Aorta (tissue), 5 donors: ENCODE measurements at regions not wholly inside any gene's neighbourhood (a gene's known extent, or its start where the extent isn't known, plus 50 kb on each side); places are given as distances from the start of the nearest gene placed in this dataset.

Source experiments
- ATAC-seq: fragments of 200-7000 bp; cut with Tn5 transposase; one replicate; pipeline ENCODE4 v1.9.1; 2022; ENCODE audit warnings: moderate library complexity; ENCODE audit not compliant: low FRiP score
- DNase-seq, 2 donors: peaks; one replicate each; pipeline ENCODE4 v3.0.0-alpha.2; 2020
- H3K27ac ChIP-seq, 2 donors: one replicate each; pipeline ENCODE4 v1.5.1; 2013; ENCODE audit warnings: low read length in 2 of 2, mild to moderate bottlenecking in 2 of 2, moderate library complexity in 2 of 2, control low read depth in 1 of 2, inconsistent platforms in 1 of 2, low read depth in 1 of 2
- H3K27me3 ChIP-seq, 2 donors: one replicate each; pipeline ENCODE4 v1.6.1; 2013; ENCODE audit warnings: control low read depth in 1 of 2, low read length in 1 of 2, mild to moderate bottlenecking in 1 of 2, moderate library complexity in 1 of 2; ENCODE audit not compliant: insufficient read depth in 2 of 2, control insufficient read depth in 1 of 2
- H3K36me3 ChIP-seq, 2 donors: one replicate each; pipeline ENCODE4 v1.6.1; 2013; ENCODE audit warnings: control low read depth in 1 of 2, low read length in 1 of 2, mild to moderate bottlenecking in 1 of 2; ENCODE audit not compliant: insufficient read depth in 2 of 2, control insufficient read depth in 1 of 2
- H3K4me1 ChIP-seq, 2 donors: one replicate each; pipeline ENCODE4 v1.6.1; 2013; ENCODE audit warnings: low read length in 2 of 2, control low read depth in 1 of 2, mild to moderate bottlenecking in 1 of 2, moderate library complexity in 1 of 2; ENCODE audit not compliant: insufficient read depth in 2 of 2, control insufficient read depth in 1 of 2
- H3K4me3 ChIP-seq, 2 donors: one replicate each; pipeline ENCODE4 v1.5.1; 2013; ENCODE audit warnings: low read length in 2 of 2, control low read depth in 1 of 2, mild to moderate bottlenecking in 1 of 2
- H3K9me3 ChIP-seq: one replicate; pipeline ENCODE4 v1.6.1; 2013; ENCODE audit warnings: mild to moderate bottlenecking, low read length; ENCODE audit not compliant: control insufficient read depth
- WGBS, 2 donors: extraction: QIAGEN DNeasy Blood & Tissue Kit; methylation state at CpG; one replicate each; pipeline ENCODE4 v1.1.7; 2013; 5-methylcytosine and 5-hydroxymethylcytosine counted together
- intact Hi-C, 2 donors: fragments of 100-400 bp; cut with DNase I; formaldehyde crosslinking; loops; one replicate each; pipeline versions ENCODE4 v1.14.2 to v1.15.0; 2022
- donor health status: healthy with polysubstance abuse.
- donor health status: Bipolar disorder and iron deficiency.
- donor health status: DM: no; HTN: no; CAD: no.
- donor health status: DM: no; HTN: no; CAD: no.
- donor health status: DM: yes; HTN: yes; CAD: no.

- H3K4me1 ChIP-seq = no peaks in the 10 kb centered on the region
- no peaks in the 10 kb centered on the region for H3K27me3 ChIP-seq
- H3K27ac ChIP-seq = no peak overlapping the region
- H3K4me3 ChIP-seq = no peak overlapping the region
- WGBS, 2 donors = 42 to 47% methylated on average over 2 of the region's 2 CpGs
- H3K36me3 ChIP-seq = no peaks in the 10 kb centered on the region
- intact Hi-C loops = no loop called here
- no peak for ATAC-seq
- no peak for DNase-seq
- no peaks in the 10 kb centered on the region for H3K9me3 ChIP-seq
These were observed 248.6 kb upstream of the NECTIN3 start for GRCh38 chr3:110822971-110823370.

- 63 to 76% methylated on average over 3 of the region's 3 CpGs for WGBS, 2 donors
- DNase-seq (no peak), ATAC-seq (no peak)
- Histone ChIP-seq H3K27ac (no peak overlapping the region), H3K9me3 (peaks cover 1% of the 10 kb centered on the region), H3K36me3 (no peaks in the 10 kb centered on the region), H3K4me3 (no peak overlapping the region), H3K4me1 (no peaks in the 10 kb centered on the region), H3K27me3 (no peaks in the 10 kb centered on the region)
- intact Hi-C loops = no loop called here
These were observed 224.6 kb upstream of the NECTIN3 start for GRCh38 chr3:110846971-110847370.

GRCh38 chr3:110849064-110849463 lies 222.6 kb upstream of the NECTIN3 start:
- WGBS, 2 donors = 64 to 77% methylated on average over 2 of the region's 2 CpGs
- no peak for ATAC-seq
- Histone ChIP-seq H3K36me3 (no peaks in the 10 kb centered on the region), H3K9me3 (peaks cover 1% of the 10 kb centered on the region), H3K4me3 (no peak overlapping the region), H3K4me1 (no peaks in the 10 kb centered on the region), H3K27ac (no peak overlapping the region), H3K27me3 (no peaks in the 10 kb centered on the region)
- no peak for DNase-seq
- intact Hi-C loops = no loop called here

GRCh38 chr3:110851736-110852135 lies 219.9 kb upstream of the NECTIN3 start:
- Histone ChIP-seq H3K4me1 (no peaks in the 10 kb centered on the region), H3K9me3 (no peaks in the 10 kb centered on the region), H3K27ac (no peak overlapping the region), H3K27me3 (no peaks in the 10 kb centered on the region), H3K36me3 (no peaks in the 10 kb centered on the region), H3K4me3 (no peak overlapping the region)
- ATAC-seq (no peak), DNase-seq (no peak)
- intact Hi-C loops = no loop called here

DNA sequence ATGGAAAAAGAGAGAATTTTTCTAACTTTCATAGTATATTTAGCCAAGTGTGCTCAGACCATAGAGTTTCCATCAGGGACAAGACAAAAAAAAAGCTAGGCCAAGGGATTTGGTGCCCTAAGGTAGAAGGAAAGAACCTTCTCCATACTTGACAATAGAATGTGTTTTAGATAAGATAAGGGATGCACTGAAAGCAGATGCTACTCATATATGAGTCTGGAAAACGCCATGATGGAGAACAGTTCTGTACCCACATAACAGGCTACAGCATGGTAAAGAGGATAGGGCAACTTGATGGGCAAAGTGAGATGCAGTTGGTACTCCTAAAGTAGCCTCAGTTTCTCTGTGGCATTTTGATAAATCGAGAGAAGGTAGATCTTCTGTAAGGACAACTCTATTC lies 216.4 kb upstream of the NECTIN3 start:
- 76% methylated on average over 2 of the region's 2 CpGs for WGBS, 2 donors
- Histone ChIP-seq H3K27ac (no peak overlapping the region), H3K4me3 (no peak overlapping the region), H3K4me1 (no peaks in the 10 kb centered on the region), H3K36me3 (no peaks in the 10 kb centered on the region), H3K27me3 (no peaks in the 10 kb centered on the region), H3K9me3 (no peaks in the 10 kb centered on the region)
- intact Hi-C loops = no loop called here
- no peak for DNase-seq
- ATAC-seq = no peak

GRCh38 chr3:110856916-110857315 lies 214.7 kb upstream of the NECTIN3 start:
- Histone ChIP-seq H3K36me3 (no peaks in the 10 kb centered on the region), H3K9me3 (no peaks in the 10 kb centered on the region), H3K27me3 (no peaks in the 10 kb centered on the region), H3K4me1 (no peaks in the 10 kb centered on the region), H3K4me3 (no peak overlapping the region), H3K27ac (no peak overlapping the region)
- WGBS, 2 donors = 89 to 95% methylated on average over 2 of the region's 2 CpGs
- DNase-seq = no peak
- intact Hi-C loops = no loop called here
- no peak for ATAC-seq

- Histone ChIP-seq H3K4me3 (no peak overlapping the region), H3K9me3 (no peaks in the 10 kb centered on the region), H3K27me3 (no peaks in the 10 kb centered on the region), H3K27ac (no peak overlapping the region), H3K4me1 (no peaks in the 10 kb centered on the region), H3K36me3 (no peaks in the 10 kb centered on the region)
- 75 to 81% methylated on average over 4 of the region's 4 CpGs for WGBS, 2 donors
- intact Hi-C loops = no loop called here
- ATAC-seq (no peak), DNase-seq (no peak)
These were observed 213.1 kb upstream of the NECTIN3 start for GRCh38 chr3:110858549-110858948.

DNA sequence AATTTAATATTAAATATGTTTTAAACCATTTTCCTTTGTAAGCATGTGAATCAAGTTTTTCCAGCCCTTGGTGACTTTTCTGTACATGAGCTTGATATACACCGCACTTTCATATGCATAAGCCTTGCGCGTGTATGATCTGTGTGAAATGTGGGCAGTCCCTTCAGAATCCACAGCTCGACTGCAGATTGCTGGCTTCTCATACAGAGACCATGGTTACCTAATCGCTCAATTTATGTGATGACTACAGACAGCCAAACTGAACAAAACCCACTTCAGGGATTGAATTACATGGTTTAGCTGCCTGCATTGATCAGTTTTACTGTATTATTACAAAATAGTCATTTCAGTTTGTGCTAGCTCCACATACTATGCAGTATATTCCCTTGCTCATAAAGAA lies 212.3 kb upstream of the NECTIN3 start:
- Histone ChIP-seq H3K36me3 (no peaks in the 10 kb centered on the region), H3K9me3 (no peaks in the 10 kb centered on the region), H3K27ac (no peak overlapping the region), H3K4me1 (no peaks in the 10 kb centered on the region), H3K4me3 (no peak overlapping the region), H3K27me3 (no peaks in the 10 kb centered on the region)
- no peak for DNase-seq
- intact Hi-C loops = no loop called here
- WGBS, 2 donors = 84 to 88% methylated on average over 5 of the region's 5 CpGs
- ATAC-seq = no peak

GRCh38 chr3:110859993-110860392 lies 211.6 kb upstream of the NECTIN3 start:
- 43 to 59% methylated on average over 4 of the region's 4 CpGs for WGBS, 2 donors
- DNase-seq (no peak), ATAC-seq (no peak)
- no peaks in the 10 kb centered on the region for H3K27me3 ChIP-seq
- H3K27ac ChIP-seq = no peak overlapping the region
- H3K4me3 ChIP-seq = no peak overlapping the region
- no peaks in the 10 kb centered on the region for H3K9me3 ChIP-seq
- intact Hi-C loops = no loop called here
- no peaks in the 10 kb centered on the region for H3K36me3 ChIP-seq
- no peaks in the 10 kb centered on the region for H3K4me1 ChIP-seq
